ENCODE measurements at regions not wholly inside any gene's neighbourhood (a gene's known extent, or its start where the extent isn't known, plus 50 kb on each side); places are given as distances from the start of the nearest gene placed in this dataset.

DNA sequence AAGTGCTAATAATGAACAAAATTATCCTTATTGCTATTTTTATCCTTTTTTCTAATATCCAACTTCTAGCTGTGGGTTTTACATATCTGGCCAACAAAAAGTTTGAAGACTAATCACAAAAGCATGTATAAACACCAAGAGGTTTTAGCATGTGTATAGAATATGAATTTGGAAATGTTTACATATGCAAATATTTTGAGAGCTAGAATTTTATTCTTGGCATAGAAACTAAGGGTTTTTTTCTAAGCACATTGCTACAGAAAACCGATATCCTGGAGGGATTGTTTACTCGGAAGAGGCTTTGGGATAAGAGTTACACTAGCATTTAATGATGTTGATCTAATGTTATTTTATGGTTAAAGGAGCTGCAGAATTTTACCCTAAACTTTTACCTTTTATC is 392.1 kb downstream of the EFNB2 start:
- no peaks in the 10 kb centered on the region for H3K9me3 ChIP-seq (ENCODE audit: control insufficient read depth, insufficient read depth, low read length)
- no peaks in the 10 kb centered on the region for H3K36me3 ChIP-seq (ENCODE audit: insufficient read depth, low read length)
- no peaks in the 10 kb centered on the region; the same call in none of the 2 replicates for H3K4me1 ChIP-seq (ENCODE audit: insufficient read depth, low read length)
- H3K9ac ChIP-seq (ENCODE audit: low read depth, low read length) = no peak overlapping the region

GRCh38 chr13:106140476-106140875 is 395.0 kb downstream of the EFNB2 start:
- Histone ChIP-seq H3K9me3 (ENCODE audit: control insufficient read depth, insufficient read depth, low read length) (no peaks in the 10 kb centered on the region), H3K36me3 (ENCODE audit: insufficient read depth, low read length) (no peaks in the 10 kb centered on the region), H3K4me1 (ENCODE audit: insufficient read depth, low read length) (no peaks in the 10 kb centered on the region; the same call in 1 of the 2 replicates)

GRCh38 chr13:106139942-106140341 is 395.5 kb downstream of the EFNB2 start:
- H3K9ac ChIP-seq (ENCODE audit: low read depth, low read length) = no peak overlapping the region
- H3K4me1 ChIP-seq (ENCODE audit: insufficient read depth, low read length) = no peaks in the 10 kb centered on the region; the same call in 1 of the 2 replicates
- H3K9me3 ChIP-seq (ENCODE audit: control insufficient read depth, insufficient read depth, low read length) = no peaks in the 10 kb centered on the region
- no peaks in the 10 kb centered on the region for H3K36me3 ChIP-seq (ENCODE audit: insufficient read depth, low read length)

More at GRCh38 chr13:106140476-106140875, 395.0 kb downstream of the EFNB2 start:
- no peak overlapping the region for H3K9ac ChIP-seq (ENCODE audit: low read depth, low read length)

- Histone ChIP-seq H3K36me3 (ENCODE audit: insufficient read depth, low read length) (no peaks in the 10 kb centered on the region), H3K4me1 (ENCODE audit: insufficient read depth, low read length) (no peaks in the 10 kb centered on the region; the same call in 1 of the 2 replicates), H3K9ac (ENCODE audit: low read depth, low read length) (no peak overlapping the region), H3K9me3 (ENCODE audit: control insufficient read depth, insufficient read depth, low read length) (no peaks in the 10 kb centered on the region)
Observed at GRCh38 chr13:106139377-106139776, 396.1 kb downstream of the EFNB2 start.

DNA sequence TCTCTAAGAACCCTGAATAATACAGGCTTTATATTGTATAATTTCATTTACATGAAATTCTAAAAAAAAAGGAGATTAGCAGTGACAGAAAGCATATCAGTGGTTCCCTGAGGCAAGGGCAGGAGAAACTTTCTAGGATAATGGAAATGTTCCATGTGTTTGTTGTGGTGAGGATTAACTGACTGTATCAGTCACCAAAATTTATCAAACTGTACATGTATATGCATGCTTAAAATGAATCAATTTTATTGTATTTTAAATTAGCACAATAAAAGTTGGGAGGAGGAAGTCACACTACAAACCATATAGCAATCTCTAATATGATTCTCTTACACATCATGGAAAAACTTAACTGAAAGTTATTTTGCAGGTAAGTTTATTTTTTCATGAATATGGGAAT is 396.8 kb downstream of the EFNB2 start:
- no peaks in the 10 kb centered on the region for H3K4me1 ChIP-seq (ENCODE audit: insufficient read depth, low read length)
- no peaks in the 10 kb centered on the region; the same call in 1 of the 2 replicates for H3K9me3 ChIP-seq (ENCODE audit: control insufficient read depth, insufficient read depth, low read length)
- no peaks in the 10 kb centered on the region for H3K36me3 ChIP-seq (ENCODE audit: insufficient read depth, low read length)
- no peak overlapping the region for H3K9ac ChIP-seq (ENCODE audit: low read depth, low read length)

GRCh38 chr13:106133025-106133424 is 402.4 kb downstream of the EFNB2 start:
- no peaks in the 10 kb centered on the region; the same call in none of the 2 replicates for H3K9me3 ChIP-seq (ENCODE audit: control insufficient read depth, insufficient read depth, low read length)
- no peak overlapping the region for H3K9ac ChIP-seq (ENCODE audit: low read depth, low read length)
- H3K36me3 ChIP-seq (ENCODE audit: insufficient read depth, low read length) = no peaks in the 10 kb centered on the region; the same call in 1 of the 2 replicates
- no peaks in the 10 kb centered on the region for H3K4me1 ChIP-seq (ENCODE audit: insufficient read depth, low read length)

DNA sequence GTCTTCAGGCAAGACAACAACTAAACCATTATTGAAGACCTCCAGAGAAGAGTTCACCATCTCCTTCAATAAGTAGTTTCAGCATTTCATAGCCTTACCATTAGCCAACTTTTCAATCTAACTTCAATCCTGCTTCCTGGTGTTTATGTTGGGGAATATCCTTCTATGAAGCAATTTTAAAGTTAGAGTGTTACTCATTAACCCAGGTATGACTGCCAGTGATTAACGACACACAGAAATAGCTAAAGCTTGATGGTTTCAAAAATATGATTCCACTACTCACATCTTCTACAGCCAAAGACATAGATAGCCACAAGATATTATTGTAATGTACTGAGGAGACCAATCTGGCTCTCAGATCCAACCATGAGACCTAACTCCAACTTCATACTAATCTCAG is 403.2 kb downstream of the EFNB2 start:
- no peaks in the 10 kb centered on the region; the same call in none of the 2 replicates for H3K9me3 ChIP-seq (ENCODE audit: control insufficient read depth, insufficient read depth, low read length)
- H3K36me3 ChIP-seq (ENCODE audit: insufficient read depth, low read length) = no peaks in the 10 kb centered on the region; the same call in 1 of the 2 replicates
- no peak overlapping the region for H3K9ac ChIP-seq (ENCODE audit: low read depth, low read length)
- H3K4me1 ChIP-seq (ENCODE audit: insufficient read depth, low read length) = no peaks in the 10 kb centered on the region

DNA sequence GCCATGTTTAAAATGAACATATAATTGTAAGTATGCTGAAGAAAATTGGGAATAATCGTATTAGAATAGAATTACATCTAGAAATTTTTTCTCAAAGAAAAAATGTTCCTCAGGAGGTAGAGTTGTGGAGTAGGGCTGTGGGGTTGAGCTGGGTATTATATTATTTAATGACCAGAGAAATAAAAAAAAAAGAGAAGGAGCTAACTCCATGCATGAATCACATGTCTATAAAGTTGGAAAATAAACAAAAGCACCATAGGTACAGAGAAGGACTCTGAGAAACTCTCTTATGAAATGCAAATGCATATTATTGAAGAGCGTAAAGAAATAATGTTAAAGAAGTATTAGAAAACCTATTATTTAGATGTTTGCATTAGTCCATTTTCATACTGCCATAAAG is 405.5 kb downstream of the EFNB2 start:
- H3K9ac ChIP-seq (ENCODE audit: low read depth, low read length) = no peak overlapping the region

GRCh38 chr13:106129273-106129672 is 406.2 kb downstream of the EFNB2 start:
- Histone ChIP-seq H3K9me3 (ENCODE audit: control insufficient read depth, insufficient read depth, low read length) (no peaks in the 10 kb centered on the region; the same call in none of the 2 replicates), H3K36me3 (ENCODE audit: insufficient read depth, low read length) (no peaks in the 10 kb centered on the region; the same call in 1 of the 2 replicates), H3K4me1 (ENCODE audit: insufficient read depth, low read length) (no peaks in the 10 kb centered on the region), H3K9ac (ENCODE audit: low read depth, low read length) (no peak overlapping the region)

More for the DNA sequence above, 405.5 kb downstream of the EFNB2 start:
- Histone ChIP-seq H3K4me1 (ENCODE audit: insufficient read depth, low read length) (no peaks in the 10 kb centered on the region), H3K9me3 (ENCODE audit: control insufficient read depth, insufficient read depth, low read length) (no peaks in the 10 kb centered on the region; the same call in none of the 2 replicates), H3K36me3 (ENCODE audit: insufficient read depth, low read length) (no peaks in the 10 kb centered on the region; the same call in 1 of the 2 replicates)

DNA sequence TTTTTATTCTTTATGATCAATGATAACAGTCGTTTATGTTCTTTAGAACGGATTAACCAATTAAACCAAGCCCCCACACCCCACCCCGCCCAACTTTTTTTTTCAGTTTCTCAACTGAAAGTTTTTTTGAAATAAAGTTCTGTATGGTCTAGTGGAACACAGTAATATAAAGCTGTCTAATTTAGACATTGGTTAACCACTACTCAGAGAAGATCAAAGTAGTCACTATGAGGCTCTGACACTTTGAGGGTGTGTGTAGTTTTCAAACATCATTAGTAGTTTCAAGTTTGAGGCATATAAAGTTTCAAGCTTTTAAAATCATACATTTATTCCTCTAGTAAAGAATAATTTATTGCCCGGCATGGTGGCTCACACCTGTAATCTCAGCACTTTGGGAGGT is 413.2 kb downstream of the EFNB2 start:
- Histone ChIP-seq H3K36me3 (ENCODE audit: insufficient read depth, low read length) (no peaks in the 10 kb centered on the region), H3K4me1 (ENCODE audit: insufficient read depth, low read length) (peaks cover 15% of the 10 kb centered on the region), H3K9me3 (ENCODE audit: control insufficient read depth, insufficient read depth, low read length) (no peaks in the 10 kb centered on the region; the same call in 1 of the 2 replicates), H3K9ac (ENCODE audit: low read depth, low read length) (no peak overlapping the region)

DNA sequence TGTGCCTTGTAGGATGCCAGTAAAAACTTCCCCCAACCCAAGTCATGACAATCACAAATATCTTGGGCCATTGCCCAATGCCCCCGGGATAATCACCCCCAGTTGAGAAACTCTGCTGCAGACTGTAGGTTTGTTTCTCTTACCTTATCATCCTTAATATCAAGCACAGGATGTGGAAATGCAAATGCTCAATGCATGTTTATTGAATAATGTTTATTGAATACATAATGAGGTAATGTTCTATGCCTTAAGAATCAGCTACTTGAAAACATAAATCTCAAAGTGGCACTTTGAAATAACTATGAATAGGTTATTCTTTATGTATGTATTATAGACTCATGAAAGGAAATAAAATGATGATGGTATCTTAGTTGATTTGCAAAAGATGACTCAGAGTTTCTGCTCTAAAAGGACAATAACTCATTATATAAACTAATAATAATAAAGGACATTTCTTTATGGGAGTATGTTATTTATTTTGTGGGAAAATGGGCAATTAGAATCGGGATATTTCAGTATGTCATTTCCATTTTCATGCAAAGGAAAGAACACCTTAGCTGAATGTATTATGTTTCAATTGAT is 414.2 kb downstream of the EFNB2 start:
- Histone ChIP-seq H3K36me3 (ENCODE audit: insufficient read depth, low read length) (no peaks in the 10 kb centered on the region), H3K9me3 (ENCODE audit: control insufficient read depth, insufficient read depth, low read length) (no peaks in the 10 kb centered on the region), H3K4me1 (ENCODE audit: insufficient read depth, low read length) (peaks cover 17% of the 10 kb centered on the region), H3K9ac (ENCODE audit: low read depth, low read length) (no peak overlapping the region)

DNA sequence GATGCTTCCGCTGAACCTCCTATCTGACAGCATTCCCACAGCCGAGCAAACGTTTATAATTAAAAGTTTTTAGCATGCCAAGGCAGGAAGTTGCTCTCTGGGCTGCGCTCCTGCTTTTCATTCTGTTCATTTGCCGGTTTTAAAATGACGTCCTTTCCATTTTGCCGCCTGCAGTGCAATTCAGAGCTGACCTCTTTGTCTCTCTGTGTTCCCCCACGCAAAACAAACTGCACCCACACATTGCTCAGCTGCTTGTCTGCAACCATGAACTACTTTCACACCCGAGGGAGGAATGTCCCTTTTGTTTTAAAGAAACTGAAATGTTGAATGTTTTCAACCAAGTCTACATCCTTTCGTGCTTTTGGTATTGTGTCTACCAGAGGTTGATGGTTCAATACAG is 416.5 kb downstream of the EFNB2 start:
- Histone ChIP-seq H3K9me3 (ENCODE audit: control insufficient read depth, insufficient read depth, low read length) (no peaks in the 10 kb centered on the region), H3K4me1 (ENCODE audit: insufficient read depth, low read length) (peaks cover 17% of the 10 kb centered on the region), H3K36me3 (ENCODE audit: insufficient read depth, low read length) (no peaks in the 10 kb centered on the region), H3K9ac (ENCODE audit: low read depth, low read length) (no peak overlapping the region)

GRCh38 chr13:106118050-106118449 is 417.4 kb downstream of the EFNB2 start:
- Histone ChIP-seq H3K9me3 (ENCODE audit: control insufficient read depth, insufficient read depth, low read length) (no peaks in the 10 kb centered on the region), H3K9ac (ENCODE audit: low read depth, low read length) (no peak overlapping the region), H3K4me1 (ENCODE audit: insufficient read depth, low read length) (peaks cover 17% of the 10 kb centered on the region), H3K36me3 (ENCODE audit: insufficient read depth, low read length) (no peaks in the 10 kb centered on the region)

DNA sequence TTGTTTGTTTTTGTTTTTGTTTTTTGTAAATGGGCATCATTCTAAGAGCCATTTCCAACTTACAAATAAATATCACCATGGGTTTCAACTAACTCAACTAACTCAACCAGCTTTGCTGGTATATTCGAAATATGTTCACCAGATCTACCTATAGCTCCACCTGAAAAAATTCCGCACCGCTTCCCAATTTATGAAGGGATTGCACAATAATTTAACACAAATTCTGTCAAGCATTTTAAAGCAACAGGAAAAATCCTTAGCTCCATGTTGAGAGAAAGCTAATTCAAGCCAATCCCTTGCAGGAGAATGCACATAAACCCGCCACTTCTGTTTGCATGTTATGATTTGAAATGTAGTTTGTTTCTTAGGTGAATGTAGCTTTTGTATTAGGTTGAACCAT is 417.8 kb downstream of the EFNB2 start:
- Histone ChIP-seq H3K4me1 (ENCODE audit: insufficient read depth, low read length) (peaks cover 17% of the 10 kb centered on the region), H3K9me3 (ENCODE audit: control insufficient read depth, insufficient read depth, low read length) (no peaks in the 10 kb centered on the region), H3K36me3 (ENCODE audit: insufficient read depth, low read length) (no peaks in the 10 kb centered on the region), H3K9ac (ENCODE audit: low read depth, low read length) (no peak overlapping the region)

GRCh38 chr13:106117035-106117434 is 418.4 kb downstream of the EFNB2 start:
- Histone ChIP-seq H3K9me3 (ENCODE audit: control insufficient read depth, insufficient read depth, low read length) (no peaks in the 10 kb centered on the region), H3K9ac (ENCODE audit: low read depth, low read length) (no peak overlapping the region), H3K4me1 (ENCODE audit: insufficient read depth, low read length) (peaks cover 17% of the 10 kb centered on the region), H3K36me3 (ENCODE audit: insufficient read depth, low read length) (no peaks in the 10 kb centered on the region)
